H1 (cell line): ENCODE measurements at regions not wholly inside any gene's neighbourhood (a gene's known extent, or its start where the extent isn't known, plus 50 kb on each side); places are given as distances from the start of the nearest gene placed in this dataset.

ENCODE experiments used
- HDAC6 ChIP-seq: IDR thresholded peaks from one replicate; pipeline ENCODE4 v1.7.1; 2012; ENCODE audit warnings: low read depth, mild to moderate bottlenecking, inconsistent platforms, low read length, moderate library complexity
- KDM1A ChIP-seq: fragments of 200-600, 300-600 bp; sonication (generic); IDR thresholded peaks from 2 replicates; pipeline ENCODE4 v1.7.1; 2016; ENCODE audit warnings: mild to moderate bottlenecking, low read length, borderline replicate concordance
- KDM4A ChIP-seq: IDR thresholded peaks from one replicate; pipeline ENCODE4 v1.7.1; 2012; ENCODE audit warnings: low read depth, mild to moderate bottlenecking, moderate library complexity, low read length, inconsistent platforms; ENCODE audit not compliant: severe bottlenecking
- RBBP5 ChIP-seq: IDR thresholded peaks from 2 replicates; pipeline ENCODE4 v1.7.1; 2012; ENCODE audit warnings: low read depth, mild to moderate bottlenecking, inconsistent platforms, low read length, moderate library complexity, borderline replicate concordance
- SAP30 ChIP-seq: fragments of 300-600 bp; sonication (generic); IDR thresholded peaks from 2 replicates; pipeline ENCODE4 v1.7.1; 2012; ENCODE audit warnings: low read length, moderate library complexity, mild to moderate bottlenecking, inconsistent platforms; ENCODE audit not compliant: insufficient read depth, insufficient replicate concordance
- SP1 ChIP-seq: IDR thresholded peaks from 2 replicates; pipeline ENCODE4 v1.6.1; 2011; ENCODE audit warnings: low read depth, low read length
- TCF12 ChIP-seq: IDR thresholded peaks from 2 replicates; pipeline ENCODE4 v1.6.1; 2011; ENCODE audit warnings: low read depth, mild to moderate bottlenecking, low read length
- TF ChIP-seq, protein P1 (sequence below), 3 experiments: IDR thresholded peaks; 1 replicate in 2 of 3; 2 replicates in 1 of 3; pipeline versions ENCODE4 v1.5.1 to v1.6.1; 2011; ENCODE audit warnings: low read length in 3 of 3, mild to moderate bottlenecking in 3 of 3, inconsistent platforms in 2 of 3, low read depth in 1 of 3, moderate library complexity in 1 of 3; ENCODE audit not compliant: insufficient read depth in 1 of 3; ENCODE audit errors: control extremely low read depth in 1 of 3

- TF ChIP-seq TCF12 (no peak), RBBP5 (no peak), KDM1A (no peak), HDAC6 (no peak), KDM4A (no peak), SAP30 (no peak), SP1 (no peak)
- TF ChIP-seq, protein P1, sequence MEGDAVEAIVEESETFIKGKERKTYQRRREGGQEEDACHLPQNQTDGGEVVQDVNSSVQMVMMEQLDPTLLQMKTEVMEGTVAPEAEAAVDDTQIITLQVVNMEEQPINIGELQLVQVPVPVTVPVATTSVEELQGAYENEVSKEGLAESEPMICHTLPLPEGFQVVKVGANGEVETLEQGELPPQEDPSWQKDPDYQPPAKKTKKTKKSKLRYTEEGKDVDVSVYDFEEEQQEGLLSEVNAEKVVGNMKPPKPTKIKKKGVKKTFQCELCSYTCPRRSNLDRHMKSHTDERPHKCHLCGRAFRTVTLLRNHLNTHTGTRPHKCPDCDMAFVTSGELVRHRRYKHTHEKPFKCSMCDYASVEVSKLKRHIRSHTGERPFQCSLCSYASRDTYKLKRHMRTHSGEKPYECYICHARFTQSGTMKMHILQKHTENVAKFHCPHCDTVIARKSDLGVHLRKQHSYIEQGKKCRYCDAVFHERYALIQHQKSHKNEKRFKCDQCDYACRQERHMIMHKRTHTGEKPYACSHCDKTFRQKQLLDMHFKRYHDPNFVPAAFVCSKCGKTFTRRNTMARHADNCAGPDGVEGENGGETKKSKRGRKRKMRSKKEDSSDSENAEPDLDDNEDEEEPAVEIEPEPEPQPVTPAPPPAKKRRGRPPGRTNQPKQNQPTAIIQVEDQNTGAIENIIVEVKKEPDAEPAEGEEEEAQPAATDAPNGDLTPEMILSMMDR (IDR thresholded peaks at IDR 0.05; ENCODE audit: control extremely low read depth in 1 of 3, insufficient read depth in 1 of 3, low read depth in 1 of 3, low read length in 3 of 3), result no peak
Measured at GRCh38 chrX:142663330-142664095, 362.2 kb upstream of the SPANXN4 start (continued).
